HG02763 (cell line): ENCODE measurements at regions not wholly inside any gene's neighbourhood (a gene's known extent, or its start where the extent isn't known, plus 50 kb on each side); places are given as distances from the start of the nearest gene placed in this dataset.
"Not testable (repeated sequence)": the region's sequence is repeated elsewhere in the genome, so short reads cannot be mapped to it uniquely, and the experiment has no call there.

Source experiments
- ATAC-seq: cut with Tn5 transposase; IDR thresholded peaks from one replicate; pipeline ENCODE4 v1.9.1; 2021; ENCODE audit warnings: mild to moderate bottlenecking, moderate library complexity; ENCODE audit not compliant: unreplicated experiment

- no peak for ATAC-seq
Observed at GRCh38 chr6:12474167-12475140, 184.3 kb downstream of the EDN1 start.

- ATAC-seq: no peak
Observed at GRCh38 chr6:12476484-12476883, 186.3 kb downstream of the EDN1 start.

GRCh38 chr6:12477616-12478015 is 187.5 kb downstream of the EDN1 start:
- ATAC-seq: no peak

GRCh38 chr6:12478921-12479320 is 188.8 kb downstream of the EDN1 start:
- ATAC-seq: no peak

- no peak for ATAC-seq
Observed at GRCh38 chr6:12479451-12479850, 189.3 kb downstream of the EDN1 start.

GRCh38 chr6:12479881-12480280 is 189.7 kb downstream of the EDN1 start:
- ATAC-seq: no peak

- ATAC-seq: no peak
Observed at GRCh38 chr6:12480379-12480778, 190.2 kb downstream of the EDN1 start.

GRCh38 chr6:12481292-12481691 is 191.1 kb downstream of the EDN1 start:
- ATAC-seq: no peak

GRCh38 chr6:12481850-12482249 is 191.7 kb downstream of the EDN1 start:
- ATAC-seq: no peak

GRCh38 chr6:12482386-12483375 is 192.5 kb downstream of the EDN1 start:
- ATAC-seq: no peak

GRCh38 chr6:12483712-12484111 is 193.6 kb downstream of the EDN1 start:
- ATAC-seq: peak; percentile 77

GRCh38 chr6:12484519-12484918 is 194.4 kb downstream of the EDN1 start:
- no peak for ATAC-seq

GRCh38 chr6:12485226-12485764 is 195.1 kb downstream of the EDN1 start:
- ATAC-seq: no peak

- ATAC-seq: no peak
Observed at GRCh38 chr6:12485837-12486236, 195.7 kb downstream of the EDN1 start.

GRCh38 chr6:12490351-12490903 is 200.3 kb downstream of the EDN1 start:
- no peak for ATAC-seq

- ATAC-seq: no peak
Observed at GRCh38 chr6:12490904-12491571, 200.9 kb downstream of the EDN1 start.

- ATAC-seq: not testable (repeated sequence)
Observed at GRCh38 chr6:12492929-12493328, 202.8 kb downstream of the EDN1 start.

GRCh38 chr6:12493446-12493845 is 203.3 kb downstream of the EDN1 start:
- no peak for ATAC-seq

GRCh38 chr6:12494161-12494560 is 204.0 kb downstream of the EDN1 start:
- no peak for ATAC-seq

- no peak for ATAC-seq
Observed at GRCh38 chr6:12501990-12502389, 211.8 kb downstream of the EDN1 start.
